ENCODE measurements at regions not wholly inside any gene's neighbourhood (a gene's known extent, or its start where the extent isn't known, plus 50 kb on each side); places are given as distances from the start of the nearest gene placed in this dataset.

DNA sequence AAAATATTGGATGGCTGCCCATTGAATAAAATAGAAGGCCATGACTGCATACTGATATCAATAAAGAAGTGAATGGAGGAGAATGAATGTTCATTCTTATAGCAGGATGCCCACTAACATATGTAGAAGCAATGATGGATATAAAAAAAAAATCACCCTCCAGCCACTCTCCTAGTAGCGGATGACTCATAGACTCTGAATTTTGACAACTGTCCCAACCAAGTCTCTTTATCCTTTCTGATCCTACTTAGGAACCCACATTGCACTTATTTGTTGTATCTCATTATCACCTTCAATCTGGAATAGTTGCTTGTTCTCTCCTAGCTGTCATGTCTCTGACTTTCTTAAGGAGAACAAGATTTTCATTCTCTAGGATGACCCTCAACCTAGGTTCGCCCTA, 429.9 kb downstream of the HS3ST3B1 start:
- TF ChIP-seq, protein P1, sequence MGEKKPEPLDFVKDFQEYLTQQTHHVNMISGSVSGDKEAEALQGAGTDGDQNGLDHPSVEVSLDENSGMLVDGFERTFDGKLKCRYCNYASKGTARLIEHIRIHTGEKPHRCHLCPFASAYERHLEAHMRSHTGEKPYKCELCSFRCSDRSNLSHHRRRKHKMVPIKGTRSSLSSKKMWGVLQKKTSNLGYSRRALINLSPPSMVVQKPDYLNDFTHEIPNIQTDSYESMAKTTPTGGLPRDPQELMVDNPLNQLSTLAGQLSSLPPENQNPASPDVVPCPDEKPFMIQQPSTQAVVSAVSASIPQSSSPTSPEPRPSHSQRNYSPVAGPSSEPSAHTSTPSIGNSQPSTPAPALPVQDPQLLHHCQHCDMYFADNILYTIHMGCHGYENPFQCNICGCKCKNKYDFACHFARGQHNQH (CRISPR knock-in tag; IDR thresholded peaks at IDR 0.05), result no peak
- no peak for TF ChIP-seq ZNF629 (CRISPR knock-in tag; conservative IDR thresholded peaks at IDR 0.05)
- TF ChIP-seq SMARCE1 (IDR thresholded peaks at IDR 0.05; ENCODE audit: borderline replicate concordance), result no peak
- TF ChIP-seq PRDM15 (CRISPR knock-in tag; IDR thresholded peaks at IDR 0.05), result no peak

All from HepG2 (cell line).